HCT116 (cell line): ENCODE measurements at regions not wholly inside any gene's neighbourhood (a gene's known extent, or its start where the extent isn't known, plus 50 kb on each side); places are given as distances from the start of the nearest gene placed in this dataset.
"Not testable (repeated sequence)": the region's sequence is repeated elsewhere in the genome, so short reads cannot be mapped to it uniquely, and the experiment has no call there.

Source experiments
- ATAC-seq: fragments of 200-7000 bp; cut with Tn5 transposase; 2 replicates; pipeline ENCODE4 v1.9.1; 2020; ENCODE audit warnings: mild to moderate bottlenecking, moderate library complexity
- BruUV-seq: library from RNA; stranded (reverse); fragments of 400-500 nt; replicated peaks from 2 replicates; lab custom pipeline; 2021; lab: Mats Ljungman, UMichigan
- CTCF ChIA-PET: fragments of 300-600 bp; sonication (Branson Sonifier 250); formaldehyde crosslinking; loops from one replicate; lab custom pipeline; 2021; ENCODE audit warnings: antibody characterized with exemption; lab: Charles Lee
- POLR2A ChIA-PET: fragments of 300-600, 350-600 bp; sonication (Branson Sonifier 250); formaldehyde crosslinking; loops from one replicate; lab custom pipeline; 2021; ENCODE audit warnings: antibody characterized with exemption; lab: Charles Lee
- RAD21 ChIA-PET, 2 experiments: fragments of 300-600 bp; sonication (Branson Sonifier 250); formaldehyde crosslinking; loops; one replicate each; lab custom pipeline; 2023; ENCODE audit warnings: low total read pairs in 2 of 2; ENCODE audit not compliant: uncharacterized antibody in 2 of 2, unreplicated experiment in 2 of 2, low non-redundant PET in 1 of 2; lab: Charles Lee
- DNase-seq: peaks from one replicate; pipeline ENCODE4 v3.0.0-alpha.2; 2010; ENCODE audit warnings: low read depth, low spot score
- H2AFZ ChIP-seq: fragments of 200-600 bp; shearing (Covaris generic), sonication (generic); 2 replicates; pipeline ENCODE4 v1.6.1; 2017; ENCODE audit warnings: low read depth, mixed run types, mixed read lengths, antibody characterized with exemption, low read length; ENCODE audit not compliant: poor library complexity, severe bottlenecking
- H3K27ac ChIP-seq: 2 replicates; pipeline ENCODE4 v1.5.1; 2012; ENCODE audit warnings: low read depth, low read length
- H3K27me3 ChIP-seq: fragments of 200-600 bp; sonication (generic); 2 replicates; pipeline ENCODE4 v1.6.1; 2016; ENCODE audit warnings: mixed run types, low read length, mixed read lengths; ENCODE audit not compliant: insufficient read depth
- H3K36me3 ChIP-seq, 2 experiments: fragments of 200-500 bp in 1 of 2; fragments of 200-600 bp in 1 of 2; sonication (Bioruptor generic) in 1 of 2; sonication (generic) in 1 of 2; 2 replicates each; pipeline versions ENCODE4 v1.5.1 to v1.6.1; 2014 to 2016; ENCODE audit warnings: low read length in 2 of 2, inconsistent platforms in 1 of 2, mixed read lengths in 1 of 2, mixed run types in 1 of 2; ENCODE audit not compliant: insufficient read depth in 2 of 2, control insufficient read depth in 1 of 2
- H3K4me1 ChIP-seq, 2 experiments: fragments of 200-600 bp in 1 of 2; sonication (generic) in 1 of 2; 2 replicates each; pipeline versions ENCODE4 v1.5.1 to v1.6.1; 2012 to 2017; ENCODE audit warnings: low read length in 2 of 2, inconsistent platforms in 1 of 2, mild to moderate bottlenecking in 1 of 2, mixed read lengths in 1 of 2, mixed run types in 1 of 2, moderate library complexity in 1 of 2; ENCODE audit not compliant: insufficient read depth in 2 of 2, control insufficient read depth in 1 of 2
- H3K4me2 ChIP-seq: fragments of 200-600 bp; sonication (generic); 2 replicates; pipeline ENCODE4 v1.6.1; 2017; ENCODE audit warnings: mixed run types, low read length, mixed read lengths
- H3K4me3 ChIP-seq, 2 experiments: fragments of 200-600 bp in 1 of 2; sonication (generic) in 1 of 2; replicated peaks in 1 of 2; 2 replicates each; pipeline ENCODE4 v1.5.1; 2011 to 2016; ENCODE audit warnings: low read length in 2 of 2, control low read depth in 1 of 2, low read depth in 1 of 2, mild to moderate bottlenecking in 1 of 2, mixed read lengths in 1 of 2, mixed run types in 1 of 2
- H3K79me2 ChIP-seq: fragments of 200-600 bp; sonication (generic); 2 replicates; pipeline ENCODE4 v1.6.1; 2017; ENCODE audit warnings: mild to moderate bottlenecking, mixed run types, low read length, moderate library complexity, mixed read lengths; ENCODE audit not compliant: insufficient read depth
- H3K9ac ChIP-seq: fragments of 200-600 bp; sonication (generic); 2 replicates; pipeline ENCODE4 v1.6.1; 2016; ENCODE audit warnings: low read length, mixed read lengths
- H3K9me2 ChIP-seq: fragments of 200-600 bp; sonication (generic), shearing (Covaris generic); 2 replicates; pipeline ENCODE4 v1.6.1; 2017; ENCODE audit warnings: mixed run types, mild to moderate bottlenecking, moderate library complexity; ENCODE audit not compliant: insufficient read depth
- H3K9me3 ChIP-seq, 2 experiments: fragments of 200-500 bp in 1 of 2; fragments of 200-600 bp in 1 of 2; sonication (Bioruptor generic) in 1 of 2; sonication (generic) in 1 of 2; 2 replicates each; pipeline ENCODE4 v1.6.1; 2014 to 2017; ENCODE audit warnings: low read length in 2 of 2, mixed read lengths in 2 of 2, inconsistent platforms in 1 of 2, low read depth in 1 of 2, mild to moderate bottlenecking in 1 of 2, mixed run types in 1 of 2, moderate library complexity in 1 of 2; ENCODE audit not compliant: control insufficient read depth in 1 of 2, insufficient read depth in 1 of 2
- H4K20me1 ChIP-seq: fragments of 200-600 bp; sonication (generic), shearing (Covaris generic); 2 replicates; pipeline ENCODE4 v1.6.1; 2017; ENCODE audit warnings: mixed run types, mild to moderate bottlenecking, moderate library complexity; ENCODE audit not compliant: insufficient read depth
- CTCF ChIP-seq, 3 experiments: fragments of 200-600 bp in 1 of 3; sonication (generic) in 1 of 3; IDR thresholded peaks in 2 of 3; conservative IDR thresholded peaks in 1 of 3; 2 replicates each; pipeline ENCODE4 v1.5.1; 2012 to 2017; ENCODE audit warnings: low read depth in 2 of 3, low read length in 2 of 3, antibody characterized with exemption in 1 of 3, borderline replicate concordance in 1 of 3, control low read depth in 1 of 3, mild to moderate bottlenecking in 1 of 3, mixed read lengths in 1 of 3, mixed run types in 1 of 3, moderate library complexity in 1 of 3; ENCODE audit not compliant: insufficient read depth in 1 of 3
- RAD21 ChIP-seq: IDR thresholded peaks from 2 replicates; pipeline ENCODE4 v1.6.1; 2012; ENCODE audit warnings: low read depth, mild to moderate bottlenecking
- intact Hi-C: fragments of 100-400 bp; cut with micrococcal nuclease; formaldehyde crosslinking; loops from 2 replicates; pipeline ENCODE4 v1.10.0; 2022

- TF ChIP-seq RAD21, result 0 out of 2 replicates have a peak, but pooled peaks have one; percentile 25
- peak; percentile 33 to 56 (median 42); a peak in 5 of 6 replicates for TF ChIP-seq CTCF (IDR thresholded peaks at IDR 0.05 in 2 of 3, conservative IDR thresholded peaks at IDR 0.05 in 1 of 3; ENCODE audit: borderline replicate concordance in 1 of 3, insufficient read depth in 1 of 3, low read depth in 2 of 3, low read length in 2 of 3)
- H3K9me3 ChIP-seq, RAD21 ChIA-PET, BruUV-seq, H3K27ac ChIP-seq, H2AFZ ChIP-seq, H3K36me3 ChIP-seq, DNase-seq, H3K79me2 ChIP-seq, H3K4me1 ChIP-seq, H4K20me1 ChIP-seq, POLR2A ChIA-PET, H3K27me3 ChIP-seq, intact Hi-C loops, H3K9ac ChIP-seq, H3K9me2 ChIP-seq: not testable (repeated sequence)
- CTCF ChIA-PET, result interaction anchor here (0.7 kb wide), 1 partner anchor 173 kb away, joined by 3 read pairs; no protein-coding TSS in a partner anchor
- H3K4me3 ChIP-seq, result peak overlapping the region; percentile 30 to 40
- peak; percentile 100 for ATAC-seq
- H3K4me2 ChIP-seq, result peak overlapping the region; percentile 68
Observed at GRCh38 chr12:8396225-8397071, 59.3 kb upstream of the CLEC6A start.

- intact Hi-C loops, ATAC-seq, H3K4me1 ChIP-seq, H3K4me3 ChIP-seq, H3K9me2 ChIP-seq, H3K27ac ChIP-seq, H3K9ac ChIP-seq, H3K79me2 ChIP-seq, CTCF ChIA-PET, H2AFZ ChIP-seq, RAD21 ChIA-PET, BruUV-seq, H3K36me3 ChIP-seq, H3K4me2 ChIP-seq, H4K20me1 ChIP-seq, H3K9me3 ChIP-seq, DNase-seq, POLR2A ChIA-PET, H3K27me3 ChIP-seq: not testable (repeated sequence)
Observed at GRCh38 chr12:8397378-8397777, 58.4 kb upstream of the CLEC6A start.

GRCh38 chr12:8399496-8400034 is 56.2 kb upstream of the CLEC6A start:
- H3K79me2 ChIP-seq, H3K9me3 ChIP-seq, H3K9ac ChIP-seq, H3K4me2 ChIP-seq, BruUV-seq, H3K9me2 ChIP-seq, H3K4me1 ChIP-seq, ATAC-seq, H3K27me3 ChIP-seq, H2AFZ ChIP-seq, H3K4me3 ChIP-seq, intact Hi-C loops, POLR2A ChIA-PET, RAD21 ChIA-PET, H3K27ac ChIP-seq, H3K36me3 ChIP-seq, H4K20me1 ChIP-seq, DNase-seq: not testable (repeated sequence)
- CTCF ChIA-PET, result interaction anchor here (0.7 kb wide), 1 partner anchor 9 kb away, joined by 3 read pairs; no protein-coding TSS in a partner anchor
